ENCODE measurements at regions not wholly inside any gene's neighbourhood (a gene's known extent, or its start where the extent isn't known, plus 50 kb on each side); places are given as distances from the start of the nearest gene placed in this dataset.

DNA sequence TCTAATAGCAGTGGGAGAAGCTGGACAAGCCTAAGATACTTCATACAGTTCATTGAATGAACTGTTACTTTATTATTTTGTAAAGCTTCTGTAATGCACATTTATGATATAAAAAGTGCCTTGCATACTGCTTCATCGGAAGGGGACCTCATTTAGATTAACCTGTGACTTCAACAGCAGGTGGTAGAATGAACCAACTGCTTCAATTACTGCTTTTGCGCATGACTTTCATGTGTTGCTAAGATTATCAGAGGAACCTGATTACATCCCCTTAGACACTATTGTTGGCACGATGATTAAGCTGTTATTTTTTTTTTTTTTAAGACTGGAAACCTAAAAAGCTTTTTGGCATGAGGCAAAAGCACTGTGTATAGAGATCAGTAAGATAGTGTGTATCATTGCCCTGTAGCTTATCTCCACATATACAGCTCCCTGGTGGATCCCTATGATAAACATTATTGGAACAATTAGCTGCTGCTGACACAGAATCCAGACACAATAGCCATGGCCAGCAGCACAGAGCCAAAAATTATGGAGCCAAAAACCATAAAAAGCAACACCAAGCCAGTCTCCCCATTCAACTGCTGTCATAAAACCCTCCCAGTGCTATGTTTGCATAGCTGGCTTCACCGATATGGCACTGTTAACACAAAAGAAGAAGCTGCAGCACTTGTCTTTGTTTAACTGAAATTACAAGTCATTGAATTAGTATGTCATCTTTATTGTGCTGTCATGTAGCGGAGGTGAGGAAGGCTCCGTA lies 731.6 kb upstream of the MMS22L start:
- H3K4me3 ChIP-seq (ENCODE audit: low read depth, low read length) = no peak overlapping the region
- TF ChIP-seq CTCF (conservative IDR thresholded peaks at IDR 0.05; ENCODE audit: low read depth, low read length) = no peak
- no peak for DNase-seq (ENCODE audit: low read depth)

GRCh38 chr6:98016565-98016964 lies 733.5 kb upstream of the MMS22L start:
- no peak overlapping the region for H3K4me3 ChIP-seq (ENCODE audit: low read depth, low read length)
- TF ChIP-seq CTCF (conservative IDR thresholded peaks at IDR 0.05; ENCODE audit: low read depth, low read length) = no peak
- DNase-seq (ENCODE audit: low read depth) = no peak

GRCh38 chr6:98020222-98020621 lies 737.2 kb upstream of the MMS22L start:
- DNase-seq (ENCODE audit: low read depth) = no peak
- H3K4me3 ChIP-seq (ENCODE audit: low read depth, low read length) = no peak overlapping the region
- TF ChIP-seq CTCF (conservative IDR thresholded peaks at IDR 0.05; ENCODE audit: low read depth, low read length) = no peak

DNA sequence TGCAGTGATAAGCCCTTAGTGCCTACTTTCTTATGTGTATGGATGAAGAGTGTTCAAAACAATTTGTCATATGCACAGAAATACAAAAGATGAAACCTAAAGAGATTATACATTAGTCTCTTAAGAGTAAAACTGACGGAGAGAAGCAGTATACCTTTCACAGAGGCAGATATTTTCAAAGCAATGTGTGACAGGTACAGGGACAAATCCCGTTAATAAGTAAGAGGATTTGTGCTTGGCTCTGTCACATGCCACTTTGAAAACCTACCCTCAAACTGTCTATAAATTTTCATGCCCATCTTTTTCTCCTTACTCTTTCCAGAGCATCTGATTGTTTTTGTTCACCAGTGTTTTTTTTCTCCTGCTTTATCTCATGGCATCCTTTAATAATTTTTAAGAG lies 741.3 kb upstream of the MMS22L start:
- no peak overlapping the region for H3K4me3 ChIP-seq (ENCODE audit: low read depth, low read length)
- no peak for DNase-seq (ENCODE audit: low read depth)
- no peak for TF ChIP-seq CTCF (conservative IDR thresholded peaks at IDR 0.05; ENCODE audit: low read depth, low read length)

- no peak for DNase-seq (ENCODE audit: low read depth)
- no peak overlapping the region for H3K4me3 ChIP-seq (ENCODE audit: low read depth, low read length)
- TF ChIP-seq CTCF (conservative IDR thresholded peaks at IDR 0.05; ENCODE audit: low read depth, low read length) = no peak
Observed at GRCh38 chr6:98027898-98028297, 744.9 kb upstream of the MMS22L start.

GRCh38 chr6:98033617-98034016 lies 750.6 kb upstream of the MMS22L start:
- no peak for DNase-seq (ENCODE audit: low read depth)
- H3K4me3 ChIP-seq (ENCODE audit: low read depth, low read length) = no peak overlapping the region
- no peak for TF ChIP-seq CTCF (conservative IDR thresholded peaks at IDR 0.05; ENCODE audit: low read depth, low read length)

DNA sequence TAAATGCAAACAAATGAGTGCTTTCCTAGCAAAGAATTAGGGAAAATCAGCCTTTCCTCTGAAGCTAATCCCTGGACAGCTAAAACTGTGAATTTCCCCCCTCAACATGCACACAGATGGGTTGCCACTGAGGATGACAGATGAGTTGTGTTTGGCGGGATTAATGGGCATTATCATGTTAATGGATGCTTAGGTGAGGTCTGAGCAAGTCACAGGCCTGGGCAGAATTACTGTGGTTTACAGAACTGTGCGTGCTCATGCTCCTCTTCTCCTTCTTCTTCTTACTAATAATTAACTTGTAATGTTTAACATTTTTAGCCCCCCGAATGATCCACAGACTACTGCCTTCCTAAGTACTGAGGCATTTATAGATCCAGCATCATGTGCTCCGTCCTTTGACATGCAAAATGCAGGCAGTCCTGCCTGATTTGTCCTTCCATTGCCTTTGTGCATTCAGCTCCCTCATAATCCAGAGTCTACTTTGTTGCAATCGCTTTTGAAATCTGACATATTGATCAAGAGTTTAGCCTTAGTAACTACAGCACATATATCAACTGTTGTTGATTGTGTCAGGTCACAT lies 753.4 kb upstream of the MMS22L start:
- H3K4me3 ChIP-seq (ENCODE audit: low read depth, low read length) = no peak overlapping the region
- DNase-seq (ENCODE audit: low read depth) = no peak
- TF ChIP-seq CTCF (conservative IDR thresholded peaks at IDR 0.05; ENCODE audit: low read depth, low read length) = no peak

All from choroid plexus epithelial cell (primary cell).